ENCODE measurements at regions not wholly inside any gene's neighbourhood (a gene's known extent, or its start where the extent isn't known, plus 50 kb on each side); places are given as distances from the start of the nearest gene placed in this dataset.
"Not testable (repeated sequence)": the region's sequence is repeated elsewhere in the genome, so short reads cannot be mapped to it uniquely, and the experiment has no call there.

DNA sequence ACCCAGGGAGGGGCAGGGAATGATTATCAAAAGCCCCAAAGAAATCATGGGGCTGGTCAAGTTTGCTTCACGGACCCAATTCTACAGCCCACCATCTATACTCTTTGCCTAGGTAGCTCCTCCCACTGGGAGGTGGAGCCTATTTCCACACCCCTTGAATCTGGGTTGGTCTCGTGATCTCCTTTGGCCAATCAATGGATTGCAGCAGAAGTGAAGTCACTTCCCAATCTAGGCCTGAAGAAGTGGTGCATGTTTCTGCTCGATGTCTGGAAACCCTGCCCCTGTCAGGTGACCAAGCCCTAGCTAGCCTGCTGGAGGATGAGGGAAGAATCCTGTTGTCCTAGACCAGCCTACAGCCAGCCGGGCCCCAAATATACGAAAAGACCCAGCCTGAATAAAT is 86.3 kb upstream of the ADGRE5 start:
- TF ChIP-seq, protein P1, sequence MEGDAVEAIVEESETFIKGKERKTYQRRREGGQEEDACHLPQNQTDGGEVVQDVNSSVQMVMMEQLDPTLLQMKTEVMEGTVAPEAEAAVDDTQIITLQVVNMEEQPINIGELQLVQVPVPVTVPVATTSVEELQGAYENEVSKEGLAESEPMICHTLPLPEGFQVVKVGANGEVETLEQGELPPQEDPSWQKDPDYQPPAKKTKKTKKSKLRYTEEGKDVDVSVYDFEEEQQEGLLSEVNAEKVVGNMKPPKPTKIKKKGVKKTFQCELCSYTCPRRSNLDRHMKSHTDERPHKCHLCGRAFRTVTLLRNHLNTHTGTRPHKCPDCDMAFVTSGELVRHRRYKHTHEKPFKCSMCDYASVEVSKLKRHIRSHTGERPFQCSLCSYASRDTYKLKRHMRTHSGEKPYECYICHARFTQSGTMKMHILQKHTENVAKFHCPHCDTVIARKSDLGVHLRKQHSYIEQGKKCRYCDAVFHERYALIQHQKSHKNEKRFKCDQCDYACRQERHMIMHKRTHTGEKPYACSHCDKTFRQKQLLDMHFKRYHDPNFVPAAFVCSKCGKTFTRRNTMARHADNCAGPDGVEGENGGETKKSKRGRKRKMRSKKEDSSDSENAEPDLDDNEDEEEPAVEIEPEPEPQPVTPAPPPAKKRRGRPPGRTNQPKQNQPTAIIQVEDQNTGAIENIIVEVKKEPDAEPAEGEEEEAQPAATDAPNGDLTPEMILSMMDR (IDR thresholded peaks at IDR 0.05): not testable (repeated sequence)
- not testable (repeated sequence) for TF ChIP-seq EZH2 (IDR thresholded peaks at IDR 0.05)
